Limb (tissue), 2 donors: ENCODE measurements at regions not wholly inside any gene's neighbourhood (a gene's known extent, or its start where the extent isn't known, plus 50 kb on each side); places are given as distances from the start of the nearest gene placed in this dataset.

Source experiments
- DNase-seq, 2 donors: peaks; one replicate each; pipeline ENCODE4 v3.0.0-alpha.2; 2016; ENCODE audit errors: extremely low spot score in 2 of 2

GRCh38 chr11:104433751-104434150, 269.8 kb upstream of the PDGFD start:
- no peak for DNase-seq

- no peak for DNase-seq
Observed at GRCh38 chr11:104432981-104433380, 269.0 kb upstream of the PDGFD start.

DNA sequence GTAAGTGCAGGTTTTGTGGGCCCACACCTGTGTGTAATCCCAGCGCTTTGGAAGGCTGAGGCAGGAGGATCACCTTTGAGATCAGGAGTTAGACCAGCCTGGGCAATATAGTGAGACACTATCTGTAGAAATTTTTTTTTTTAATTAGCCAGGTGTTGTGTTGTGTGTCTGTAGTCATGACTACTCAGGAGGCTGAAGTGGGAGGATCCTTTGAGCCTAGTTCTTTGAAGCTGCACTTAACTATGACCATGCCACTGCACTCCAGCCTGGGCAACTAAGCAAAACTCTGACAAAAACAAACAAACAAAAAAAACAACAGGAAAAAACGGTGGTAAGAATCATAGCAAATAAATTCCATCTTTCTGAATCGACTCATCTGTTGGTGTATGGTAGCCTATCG, 268.6 kb upstream of the PDGFD start:
- no peak for DNase-seq

DNA sequence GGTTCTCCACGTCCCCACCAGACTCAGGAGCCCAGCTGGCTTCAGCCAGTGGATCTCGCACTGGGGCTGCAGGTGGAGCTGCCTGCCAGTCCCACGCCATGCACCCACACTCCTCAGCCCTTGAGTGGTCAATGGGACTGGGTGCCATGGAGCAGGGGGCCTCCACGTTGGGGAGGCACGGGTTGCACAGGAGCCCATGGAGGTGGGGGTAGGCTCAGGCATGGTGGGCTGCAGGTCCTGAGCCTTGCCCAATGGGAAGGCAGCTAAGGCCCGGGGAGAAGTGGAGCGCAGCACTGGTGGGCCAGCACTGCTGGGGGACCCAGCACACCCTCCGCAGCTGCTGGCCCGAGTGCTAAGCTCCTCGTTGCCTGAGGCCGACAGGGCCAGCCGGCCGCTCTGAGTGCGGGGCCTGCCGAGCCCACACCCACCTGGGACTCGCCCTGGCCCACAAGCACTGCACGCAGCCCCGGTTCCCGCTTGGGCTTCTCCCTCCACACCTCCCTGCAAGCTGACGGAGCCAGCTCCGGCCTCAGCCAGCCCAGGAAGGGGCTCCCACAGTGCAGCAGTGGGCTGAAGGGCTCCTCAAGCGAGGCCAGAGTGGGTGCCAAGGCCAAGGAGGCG, 258.5 kb upstream of the PDGFD start:
- no peak for DNase-seq

- no peak for DNase-seq
Observed at GRCh38 chr11:104410336-104410735, 246.4 kb upstream of the PDGFD start.

GRCh38 chr11:104408630-104409029, 244.7 kb upstream of the PDGFD start:
- no peak for DNase-seq

- no peak for DNase-seq
Observed at GRCh38 chr11:104405277-104405676, 241.3 kb upstream of the PDGFD start.

DNA sequence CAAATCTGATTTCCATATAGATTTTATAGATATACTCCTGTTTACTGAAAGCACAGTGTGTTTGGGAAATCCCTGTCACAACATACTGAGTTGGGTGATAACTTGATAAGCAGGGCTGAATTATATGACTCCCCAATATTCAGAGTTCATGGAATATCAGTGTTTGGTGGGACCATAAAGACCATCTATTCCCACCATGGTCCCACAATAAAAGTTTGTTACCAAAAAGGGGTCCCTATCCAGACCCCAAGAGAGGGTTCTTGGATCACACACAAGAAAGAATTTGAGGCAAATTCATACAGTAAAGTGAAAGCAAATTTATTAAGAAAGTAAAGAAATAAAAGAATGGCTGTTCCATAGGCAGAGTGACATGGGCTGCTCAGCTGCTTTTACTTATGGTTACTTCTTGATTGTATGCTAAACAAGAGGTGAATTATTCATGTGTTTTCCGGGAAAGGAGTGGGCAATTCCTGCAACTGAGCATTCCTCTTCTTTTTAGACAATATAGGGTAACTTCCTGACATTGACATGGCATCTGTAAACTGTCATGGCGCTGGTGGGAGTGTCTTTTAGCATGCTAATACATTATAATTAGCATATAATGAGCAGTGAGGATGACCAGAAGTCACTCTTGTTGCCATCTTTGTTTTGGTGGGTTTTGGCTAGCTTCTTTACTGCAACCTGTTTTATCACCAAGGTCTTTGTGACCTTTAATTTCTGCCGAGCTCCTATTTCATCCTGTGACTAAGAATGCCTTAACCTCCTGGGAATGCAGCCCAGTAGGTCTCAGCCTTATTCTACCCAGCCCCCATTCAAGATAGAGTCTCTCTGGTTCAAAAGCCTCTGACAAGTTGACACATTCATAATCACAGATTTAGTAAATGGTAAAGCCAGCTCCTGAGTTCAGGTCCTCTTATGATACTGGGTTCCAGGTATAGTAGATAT, 240.6 kb upstream of the PDGFD start:
- DNase-seq: no peak

DNA sequence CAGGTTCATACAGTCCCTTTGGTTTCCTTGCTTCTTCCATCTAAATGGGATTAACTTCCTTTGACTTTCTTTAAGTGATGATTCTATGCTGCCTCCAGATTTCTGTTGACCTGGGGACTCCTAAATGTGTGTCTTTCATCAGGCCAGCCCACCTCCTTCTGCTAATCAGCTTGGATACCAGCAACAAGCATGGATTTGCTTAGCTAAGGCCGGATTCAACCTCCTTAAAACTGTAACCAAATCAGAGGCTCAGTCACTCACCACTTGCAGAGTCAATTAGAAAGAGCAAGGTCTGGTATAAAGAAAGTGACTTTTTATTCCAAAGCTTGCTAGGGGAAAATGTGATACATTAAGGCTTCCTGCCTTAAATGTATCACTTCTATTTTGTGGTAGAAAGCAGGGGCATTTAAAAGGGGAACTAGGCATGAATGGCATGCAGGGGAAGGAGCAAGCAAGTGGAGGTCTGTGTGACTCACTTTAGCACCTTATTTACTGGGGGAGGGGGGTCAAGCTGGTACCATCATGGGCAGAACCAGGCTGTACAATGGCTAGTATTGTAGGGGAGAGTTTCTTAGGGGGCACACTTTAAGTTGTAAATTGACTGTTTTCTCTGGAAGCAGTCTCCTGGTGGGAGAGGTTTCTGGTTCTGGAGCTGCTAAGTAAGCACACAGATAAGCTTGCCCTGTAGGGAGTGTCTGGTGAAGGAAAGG, 239.0 kb upstream of the PDGFD start:
- DNase-seq: no peak

GRCh38 chr11:104394508-104394907, 230.6 kb upstream of the PDGFD start:
- no peak for DNase-seq

DNA sequence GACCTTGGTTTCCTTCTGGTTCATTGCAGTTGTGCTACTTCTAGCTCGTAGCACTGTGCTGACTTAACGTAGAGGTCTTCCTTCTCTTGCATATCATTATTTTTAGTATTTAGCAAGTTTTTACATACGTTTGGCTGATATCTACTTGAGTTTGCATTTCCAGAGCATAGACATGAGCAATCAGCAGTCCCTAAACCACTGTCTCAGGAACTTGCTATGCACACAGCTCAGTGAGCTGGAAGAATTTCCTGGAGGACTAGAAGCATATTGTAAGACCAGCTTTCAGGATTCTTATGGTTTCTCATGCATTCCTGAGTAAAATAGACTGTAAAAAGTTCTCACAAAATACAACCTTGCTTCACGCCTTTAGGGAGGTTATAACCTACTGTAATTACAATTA, 226.7 kb upstream of the PDGFD start:
- DNase-seq: no peak

DNA sequence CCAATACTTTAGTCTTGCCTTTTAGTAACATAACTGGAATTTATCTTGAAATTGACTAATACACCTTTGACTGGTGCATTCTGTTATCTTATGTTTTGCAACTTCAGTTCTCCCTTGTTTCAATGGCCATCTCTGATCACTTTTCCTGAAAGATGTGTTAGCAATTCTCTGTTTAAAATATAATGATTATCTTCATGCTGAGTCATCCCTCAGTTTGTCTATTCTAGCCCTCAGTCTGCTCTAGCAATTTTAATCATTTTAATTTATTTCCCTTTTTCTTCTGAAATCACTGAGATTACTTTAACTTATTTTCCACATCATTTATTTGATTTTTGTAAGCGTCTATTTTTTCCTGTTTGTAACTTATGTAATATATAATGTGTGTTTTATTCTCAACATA, 221.9 kb upstream of the PDGFD start:
- no peak for DNase-seq

DNA sequence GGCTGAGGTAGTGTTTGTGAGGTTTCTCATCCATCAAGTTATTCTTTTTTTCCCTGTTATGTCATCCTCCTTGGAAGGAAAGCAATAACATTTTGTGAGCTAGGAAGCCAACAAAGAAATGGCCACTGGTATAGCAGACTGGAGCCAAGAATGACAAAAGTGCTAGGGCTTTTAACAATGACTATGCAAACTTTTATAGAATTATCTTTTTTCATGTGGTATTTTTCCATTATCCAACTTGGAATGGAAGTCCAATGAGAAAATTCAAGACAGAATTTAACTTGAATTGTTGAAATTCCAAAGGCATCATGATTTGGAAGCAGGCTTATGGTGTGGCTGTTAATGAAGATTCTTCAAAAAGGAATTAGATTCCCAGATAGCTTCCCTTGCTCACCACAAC, 216.4 kb upstream of the PDGFD start:
- DNase-seq: no peak

GRCh38 chr11:104372111-104372510, 208.2 kb upstream of the PDGFD start:
- DNase-seq: no peak

- DNase-seq: no peak
Observed at GRCh38 chr11:104370478-104370877, 206.5 kb upstream of the PDGFD start.

DNA sequence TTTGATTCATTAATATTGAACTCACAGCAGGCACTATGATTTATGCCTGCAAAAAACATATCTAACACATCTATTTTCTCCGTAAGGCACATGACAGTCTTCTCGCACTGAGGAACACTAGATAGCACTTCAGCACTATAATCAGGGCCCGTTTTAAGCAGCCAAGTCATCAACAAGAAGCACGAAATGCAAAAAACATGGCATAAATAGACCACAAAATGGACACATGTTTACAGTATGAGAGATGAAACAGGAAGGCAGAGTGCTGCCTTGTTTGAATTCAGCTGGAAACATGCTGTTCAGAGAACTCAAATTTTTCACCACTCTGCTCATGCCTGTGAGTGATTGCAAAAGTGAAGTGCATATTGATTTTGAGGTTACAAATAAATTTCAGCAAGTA, 205.8 kb upstream of the PDGFD start:
- no peak for DNase-seq

GRCh38 chr11:104366321-104366734, 202.4 kb upstream of the PDGFD start:
- DNase-seq: no peak

DNA sequence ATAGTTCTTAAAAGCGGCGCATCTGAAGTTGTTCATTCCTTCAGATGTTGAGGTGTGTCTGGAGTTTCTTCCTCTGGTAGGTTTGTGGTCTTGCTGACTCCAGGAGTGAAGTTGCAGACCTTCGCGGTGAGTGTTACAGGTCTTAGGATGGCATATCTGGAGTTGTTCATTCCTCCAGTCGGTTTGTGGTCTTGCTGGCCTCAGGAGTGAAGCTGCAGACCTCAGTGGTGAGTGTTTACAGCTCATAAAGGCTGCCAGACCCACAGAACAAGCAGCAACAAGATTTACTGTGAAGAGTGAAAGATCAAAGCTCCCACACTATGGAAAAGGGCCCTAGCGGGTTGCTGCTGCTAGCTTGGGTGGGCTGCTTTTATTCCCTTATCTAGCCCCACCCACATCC, 201.7 kb upstream of the PDGFD start:
- no peak for DNase-seq

DNA sequence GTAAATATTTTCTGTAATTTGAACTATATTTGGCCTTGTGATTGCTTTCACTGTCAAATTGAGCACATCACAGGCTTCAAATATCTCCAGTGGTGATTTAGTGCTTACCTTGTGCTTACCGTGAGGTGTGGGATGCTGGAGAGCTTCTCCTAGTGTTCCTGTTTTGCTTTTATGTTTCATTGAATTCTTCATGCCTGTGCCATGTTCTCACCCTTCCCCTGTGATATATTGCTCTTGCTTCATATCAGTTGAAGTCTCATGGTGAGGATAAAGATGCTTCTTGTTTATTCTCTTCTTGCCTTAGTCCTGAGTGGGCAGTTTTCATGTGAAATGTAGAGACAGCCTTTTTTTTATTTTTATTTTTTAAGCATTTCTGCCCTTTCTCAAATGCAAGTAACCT, 198.0 kb upstream of the PDGFD start:
- DNase-seq: no peak

DNA sequence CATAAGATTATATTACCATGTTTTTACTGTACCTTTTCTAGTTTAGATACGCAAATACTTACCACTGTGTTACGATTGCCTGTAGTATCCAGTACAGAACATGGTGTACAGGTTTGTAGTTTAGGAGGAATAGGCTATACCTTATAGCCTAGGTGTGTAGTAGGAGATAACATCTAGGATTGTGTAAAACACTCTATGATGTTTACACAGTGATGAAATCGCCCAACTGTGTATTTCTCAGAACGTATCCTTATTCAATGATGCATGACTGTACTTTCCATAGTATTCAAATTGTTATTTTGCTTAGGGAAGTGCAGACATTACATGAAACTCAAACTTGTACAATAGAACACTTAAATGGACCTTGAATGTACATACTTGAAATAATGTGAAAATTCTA, 188.1 kb upstream of the PDGFD start:
- DNase-seq: no peak

DNA sequence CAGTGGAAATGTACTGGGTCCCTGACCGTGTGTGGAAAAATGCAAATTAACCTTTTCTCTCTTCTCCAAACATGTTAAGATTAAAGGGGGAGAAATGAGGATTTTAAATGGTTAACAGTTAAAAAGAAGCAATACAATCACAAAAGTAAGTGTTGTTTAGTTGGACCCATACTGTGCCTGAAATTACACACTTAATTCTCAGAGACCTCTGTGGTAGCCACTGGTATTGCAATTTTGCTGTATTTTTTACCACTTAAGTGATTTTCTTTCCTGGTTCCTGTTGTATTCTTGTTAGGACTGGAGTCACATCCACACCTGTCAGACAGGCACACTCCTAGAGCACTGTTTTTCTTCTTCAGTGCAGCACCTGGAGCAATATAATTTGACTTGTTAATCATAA, 179.6 kb upstream of the PDGFD start:
- DNase-seq: no peak

DNA sequence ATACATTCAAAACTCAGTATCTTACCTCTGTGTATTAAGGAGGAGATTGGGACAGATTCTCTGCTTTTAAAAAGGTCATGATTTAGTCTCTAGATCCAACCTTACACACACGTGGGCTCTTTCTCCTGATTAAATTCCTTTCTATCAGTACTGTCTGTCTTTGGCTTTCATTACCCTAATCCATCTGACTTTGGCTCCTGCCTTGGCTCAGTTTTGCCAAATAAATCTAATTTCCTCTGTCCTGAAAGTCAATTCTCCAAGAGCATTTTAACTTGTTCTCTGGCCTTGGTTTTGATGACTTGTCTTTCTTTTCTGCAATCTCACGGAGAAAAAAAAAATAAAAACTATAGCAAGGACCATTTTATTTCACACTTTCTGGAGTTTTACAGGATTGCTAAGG, 176.6 kb upstream of the PDGFD start:
- no peak for DNase-seq
